ENCODE measurements at regions not wholly inside any gene's neighbourhood (a gene's known extent, or its start where the extent isn't known, plus 50 kb on each side); places are given as distances from the start of the nearest gene placed in this dataset.

DNA sequence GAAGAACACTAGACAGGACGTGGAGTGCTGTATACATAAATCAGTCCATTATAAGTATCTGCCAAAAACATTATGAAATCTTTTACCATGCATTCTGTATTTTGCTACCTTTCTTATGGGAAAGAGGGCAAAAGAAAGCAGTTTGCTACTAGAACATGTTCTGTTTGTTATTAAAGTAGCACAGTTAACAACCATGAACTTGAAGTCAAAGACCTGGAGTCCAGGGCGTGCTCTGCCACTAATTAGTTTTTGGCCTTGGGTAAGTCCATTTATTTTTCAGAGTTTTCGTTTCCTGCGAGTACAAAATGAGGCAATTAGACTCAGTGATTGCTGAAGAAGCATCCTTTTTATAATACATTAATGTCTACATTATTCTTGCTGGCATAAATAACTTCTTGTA is 143.3 kb upstream of the AGTR1 start:
- TF ChIP-seq CTCF (IDR thresholded peaks at IDR 0.05) (no peak), SIN3A (IDR thresholded peaks at IDR 0.05; ENCODE audit: borderline replicate concordance, insufficient read depth, low read depth, low read length) (no peak), POLR2AphosphoS5 (IDR thresholded peaks at IDR 0.05; ENCODE audit: low read depth, low read length) (no peak)

Data from Panc1 (cell line).